ENCODE measurements at regions not wholly inside any gene's neighbourhood (a gene's known extent, or its start where the extent isn't known, plus 50 kb on each side); places are given as distances from the start of the nearest gene placed in this dataset.

GRCh38 chr11:56846631-56847576, 98.4 kb upstream of the OR9G4 start:
- no peaks in the 10 kb centered on the region for H3K9me3 ChIP-seq
- intact Hi-C loops (cut with DNase I), result no loop called here
- no peak overlapping the region for H3K4me3 ChIP-seq
- 54 to 71% methylated on average over 8 of the region's 8 CpGs for WGBS, 2 donors
- no peaks in the 10 kb centered on the region for H3K4me1 ChIP-seq
- DNase-seq, result no peak
- H3K27me3 ChIP-seq, result no peaks in the 10 kb centered on the region
- no peak for ATAC-seq
- H3K27ac ChIP-seq, result no peak overlapping the region
- TF ChIP-seq CTCF (IDR thresholded peaks at IDR 0.05) (no peak), POLR2A (IDR thresholded peaks at IDR 0.05) (no peak)
- H3K36me3 ChIP-seq (replicated peaks in 1 of 2; ENCODE audit: insufficient read depth in 1 of 2, low read depth in 2 of 2), result no peaks in the 10 kb centered on the region

- intact Hi-C loops (cut with DNase I), result no loop called here
- DNase-seq (no peak), ATAC-seq (no peak)
- TF ChIP-seq CTCF (IDR thresholded peaks at IDR 0.05), result no peak
- no peak for TF ChIP-seq POLR2A (IDR thresholded peaks at IDR 0.05)
- no peak overlapping the region for H3K27ac ChIP-seq
- no peaks in the 10 kb centered on the region for H3K27me3 ChIP-seq
- no peaks in the 10 kb centered on the region for H3K4me1 ChIP-seq
- H3K9me3 ChIP-seq, result no peaks in the 10 kb centered on the region
- H3K4me3 ChIP-seq, result no peak overlapping the region
- WGBS, 2 donors, result 79 to 84% methylated on average over 5 to 20 of the region's 20 CpGs
- H3K36me3 ChIP-seq (replicated peaks in 1 of 2; ENCODE audit: insufficient read depth in 1 of 2, low read depth in 2 of 2), result no peaks in the 10 kb centered on the region
Measured at GRCh38 chr11:56845121-56845732, 96.7 kb upstream of the OR9G4 start.

GRCh38 chr11:56843816-56844215, 95.3 kb upstream of the OR9G4 start:
- no peak for DNase-seq
- ATAC-seq, result no peak
- Histone ChIP-seq H3K27ac (no peak overlapping the region), H3K9me3 (no peaks in the 10 kb centered on the region), H3K36me3 (replicated peaks in 1 of 2; ENCODE audit: insufficient read depth in 1 of 2, low read depth in 2 of 2) (no peaks in the 10 kb centered on the region), H3K27me3 (no peaks in the 10 kb centered on the region), H3K4me1 (no peaks in the 10 kb centered on the region), H3K4me3 (no peak overlapping the region)
- intact Hi-C loops (cut with DNase I), result loop anchor here (5.0 kb wide), 1 partner anchor 408 kb away; no protein-coding TSS in a partner anchor
- TF ChIP-seq POLR2A (IDR thresholded peaks at IDR 0.05) (no peak), CTCF (IDR thresholded peaks at IDR 0.05) (no peak)
- 51 to 76% methylated on average over 2 of the region's 2 CpGs for WGBS, 2 donors

- Histone ChIP-seq H3K27ac (no peak overlapping the region), H3K36me3 (replicated peaks in 1 of 2; ENCODE audit: insufficient read depth in 1 of 2, low read depth in 2 of 2) (no peaks in the 10 kb centered on the region), H3K27me3 (no peaks in the 10 kb centered on the region), H3K4me1 (no peaks in the 10 kb centered on the region), H3K4me3 (no peak overlapping the region), H3K9me3 (no peaks in the 10 kb centered on the region)
- ATAC-seq (no peak), DNase-seq (no peak)
- TF ChIP-seq CTCF (IDR thresholded peaks at IDR 0.05) (no peak), POLR2A (IDR thresholded peaks at IDR 0.05) (no peak)
- WGBS, 2 donors, result 30 to 46% methylated on average over 5 of the region's 5 CpGs
- intact Hi-C loops (cut with DNase I), result loop anchor here (5.0 kb wide), 1 partner anchor 409 kb away; no protein-coding TSS in a partner anchor
Measured at GRCh38 chr11:56842814-56843794, 94.6 kb upstream of the OR9G4 start.
